LNCAP (cell line): ENCODE measurements at regions not wholly inside any gene's neighbourhood (a gene's known extent, or its start where the extent isn't known, plus 50 kb on each side); places are given as distances from the start of the nearest gene placed in this dataset.

ENCODE experiments used
- CTCF ChIP-seq: fragments of 450-650 bp; IDR thresholded peaks from 2 replicates; pipeline ENCODE4 v1.5.1; 2017; ENCODE audit warnings: mild to moderate bottlenecking

GRCh38 chr13:21777166-21777565, 106.3 kb downstream of the FGF9 start:
- no peak for TF ChIP-seq CTCF

- TF ChIP-seq CTCF = no peak
Measured at GRCh38 chr13:21777813-21778212, 106.9 kb downstream of the FGF9 start.

- TF ChIP-seq CTCF = no peak
Measured at GRCh38 chr13:21782736-21783135, 111.9 kb downstream of the FGF9 start.

- TF ChIP-seq CTCF = no peak
Measured at GRCh38 chr13:21785990-21786389, 115.1 kb downstream of the FGF9 start.

GRCh38 chr13:21796066-21796465, 125.2 kb downstream of the FGF9 start:
- no peak for TF ChIP-seq CTCF

GRCh38 chr13:21796775-21797514, 126.1 kb downstream of the FGF9 start:
- no peak for TF ChIP-seq CTCF

- TF ChIP-seq CTCF = no peak
Measured at GRCh38 chr13:21797736-21798135, 126.9 kb downstream of the FGF9 start.

GRCh38 chr13:21798181-21798580, 127.3 kb downstream of the FGF9 start:
- TF ChIP-seq CTCF = no peak
